Calu3 (cell line): ENCODE measurements at regions not wholly inside any gene's neighbourhood (a gene's known extent, or its start where the extent isn't known, plus 50 kb on each side); places are given as distances from the start of the nearest gene placed in this dataset.

ENCODE experiments used
- BruUV-seq: library from RNA; stranded (reverse); fragments of 400-500 nt; replicated peaks from 2 replicates; lab custom pipeline; 2021; lab: Mats Ljungman, UMichigan
- CTCF ChIA-PET: fragments of 300-600 bp; sonication (Branson Sonifier 250); formaldehyde crosslinking; loops from one replicate; lab custom pipeline; 2022; ENCODE audit warnings: antibody characterized with exemption; lab: Charles Lee
- DNase-seq: peaks from one replicate; pipeline ENCODE4 v3.0.0; 2022
- H3K27ac Mint-ChIP-seq: one replicate; pipeline ENCODE4 v1.8.0; 2022; ENCODE audit warnings: mixed read lengths; ENCODE audit not compliant: unreplicated experiment
- H3K27me3 Mint-ChIP-seq: one replicate; pipeline ENCODE4 v1.8.0; 2022; ENCODE audit warnings: mixed read lengths; ENCODE audit not compliant: unreplicated experiment
- H3K36me3 Mint-ChIP-seq: one replicate; pipeline ENCODE4 v1.8.0; 2022; ENCODE audit warnings: mild to moderate bottlenecking, moderate library complexity, mixed read lengths; ENCODE audit not compliant: insufficient read depth, unreplicated experiment
- H3K4me1 Mint-ChIP-seq: one replicate; pipeline ENCODE4 v1.8.0; 2022; ENCODE audit warnings: mild to moderate bottlenecking, low read depth, mixed read lengths; ENCODE audit not compliant: unreplicated experiment
- H3K4me3 Mint-ChIP-seq: one replicate; pipeline ENCODE4 v1.8.0; 2022; ENCODE audit warnings: mild to moderate bottlenecking, low read depth, moderate library complexity, mixed read lengths; ENCODE audit not compliant: unreplicated experiment
- H3K9me3 Mint-ChIP-seq: one replicate; pipeline ENCODE4 v1.8.0; 2022; ENCODE audit warnings: low read depth, mixed read lengths; ENCODE audit not compliant: unreplicated experiment
- CTCF ChIP-seq: fragments of 200-600 bp; IDR thresholded peaks from one replicate; pipeline ENCODE4 v1.8.0; 2022; ENCODE audit warnings: antibody characterized with exemption; ENCODE audit not compliant: unreplicated experiment
- intact Hi-C: fragments of 100-400 bp; cut with micrococcal nuclease; formaldehyde crosslinking; loops from one replicate; pipeline ENCODE4 v1.10.0; 2022; ENCODE audit not compliant: unreplicated experiment

DNA sequence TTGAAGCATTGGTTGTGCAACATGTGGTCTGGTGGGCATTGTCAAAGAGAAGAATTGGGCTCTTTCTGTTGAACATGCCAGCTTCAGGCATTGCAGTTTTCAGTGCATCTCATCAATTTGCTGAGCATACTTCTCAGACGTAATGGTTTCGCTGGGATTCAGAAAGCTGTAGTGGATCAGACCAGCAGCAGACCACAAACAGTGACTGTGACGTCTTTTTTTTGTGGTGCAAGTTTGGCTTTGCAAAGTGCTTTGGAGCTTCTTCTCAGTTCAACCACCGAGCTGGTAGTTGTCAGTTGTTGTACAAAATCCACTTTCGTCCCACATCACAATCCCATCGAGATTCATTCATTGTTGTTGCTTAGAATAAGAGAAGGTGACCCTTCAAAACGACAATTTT, 84.5 kb downstream of the NPAP1 start:
- CTCF ChIA-PET = no interaction called here
- Mint-ChIP-seq H3K4me3 (no peak overlapping the region), H3K9me3 (peaks cover 4% of the 10 kb centered on the region), H3K4me1 (no peaks in the 10 kb centered on the region), H3K36me3 (no peaks in the 10 kb centered on the region), H3K27ac (no peak overlapping the region), H3K27me3 (no peaks in the 10 kb centered on the region)
- TF ChIP-seq CTCF = no peak
- intact Hi-C loops = no loop called here
- DNase-seq = no peak
- no TSS peak for BruUV-seq

DNA sequence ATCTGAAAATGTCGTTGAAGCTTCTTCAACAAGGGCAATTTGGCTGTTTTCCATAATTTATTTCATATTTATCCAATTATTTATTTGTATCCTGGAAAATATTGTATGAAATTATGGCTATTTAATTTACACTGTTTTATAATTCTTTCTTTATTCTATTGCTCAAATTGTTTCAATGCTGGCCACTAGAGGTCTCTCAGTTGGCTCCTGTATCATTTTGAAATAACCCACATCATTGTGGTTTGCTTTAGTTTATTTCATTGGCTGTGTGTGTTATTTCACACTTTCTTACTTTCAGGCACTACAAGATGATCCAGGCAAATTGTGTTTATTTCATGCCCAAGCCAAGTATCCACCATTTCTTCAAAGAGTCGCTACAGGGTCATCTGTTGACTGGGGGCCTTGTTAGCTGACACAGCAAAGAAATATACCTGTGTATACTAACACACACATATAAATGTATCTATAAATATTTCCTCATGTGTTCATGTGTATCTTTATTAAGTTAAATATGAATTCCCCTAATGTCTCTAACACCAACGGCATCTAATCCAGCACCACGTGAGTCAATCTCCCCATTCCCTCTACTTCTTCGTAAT, 86.2 kb downstream of the NPAP1 start:
- DNase-seq = no peak
- no peak for TF ChIP-seq CTCF
- Mint-ChIP-seq H3K36me3 (no peaks in the 10 kb centered on the region), H3K4me1 (no peaks in the 10 kb centered on the region), H3K27me3 (no peaks in the 10 kb centered on the region), H3K27ac (no peak overlapping the region), H3K9me3 (peaks cover 4% of the 10 kb centered on the region), H3K4me3 (no peak overlapping the region)
- BruUV-seq = no TSS peak
- CTCF ChIA-PET = no interaction called here
- intact Hi-C loops = no loop called here

GRCh38 chr15:24763891-24764290, 88.3 kb downstream of the NPAP1 start:
- H3K27ac Mint-ChIP-seq = no peak overlapping the region
- peaks cover 4% of the 10 kb centered on the region for H3K9me3 Mint-ChIP-seq
- CTCF ChIA-PET = no interaction called here
- DNase-seq = no peak
- H3K4me3 Mint-ChIP-seq = no peak overlapping the region
- no TSS peak for BruUV-seq
- no peaks in the 10 kb centered on the region for H3K27me3 Mint-ChIP-seq
- no peak for TF ChIP-seq CTCF
- intact Hi-C loops = no loop called here
- H3K36me3 Mint-ChIP-seq = no peaks in the 10 kb centered on the region
- H3K4me1 Mint-ChIP-seq = no peaks in the 10 kb centered on the region

GRCh38 chr15:24764375-24765171, 89.0 kb downstream of the NPAP1 start:
- Mint-ChIP-seq H3K27me3 (no peaks in the 10 kb centered on the region), H3K36me3 (no peaks in the 10 kb centered on the region), H3K27ac (no peak overlapping the region), H3K4me1 (no peaks in the 10 kb centered on the region), H3K4me3 (no peak overlapping the region), H3K9me3 (peaks cover 4% of the 10 kb centered on the region)
- TF ChIP-seq CTCF = no peak
- CTCF ChIA-PET = no interaction called here
- intact Hi-C loops = no loop called here
- no TSS peak for BruUV-seq
- DNase-seq = no peak
